GM12878 (cell line): ENCODE measurements at regions not wholly inside any gene's neighbourhood (a gene's known extent, or its start where the extent isn't known, plus 50 kb on each side); places are given as distances from the start of the nearest gene placed in this dataset.

ENCODE experiments used
- ATAC-seq: fragments of 200-7000 bp; cut with Tn5 transposase; 3 replicates; pipeline ENCODE4 v1.9.1; 2020; ENCODE audit warnings: mild to moderate bottlenecking, moderate library complexity
- BruUV-seq: library from RNA; stranded (reverse); fragments of 400-500 nt; replicated peaks from 2 replicates; lab custom pipeline; 2021; lab: Mats Ljungman, UMichigan
- CTCF ChIA-PET: fragments of 300-600 bp; sonication (Branson Sonifier 250); formaldehyde crosslinking; extraction: SDS; loops from one replicate; lab custom pipeline; 2021; ENCODE audit warnings: inconsistent platforms; lab: Yijun Ruan, JAX
- POLR2A ChIA-PET: fragments of 350-600 bp; formaldehyde crosslinking; extraction: SDS; loops from one replicate; lab custom pipeline; 2021; ENCODE audit warnings: inconsistent platforms; lab: Charles Lee
- RAD21 ChIA-PET: fragments of 300-600 bp; sonication (Branson Sonifier 250); formaldehyde crosslinking; loops from one replicate; lab custom pipeline; 2023; ENCODE audit warnings: antibody characterized with exemption; ENCODE audit not compliant: unreplicated experiment; lab: Charles Lee
- SMC1A ChIA-PET: fragments of 300-600 bp; sonication (Branson Sonifier 250); formaldehyde crosslinking; loops from one replicate; lab custom pipeline; 2023; ENCODE audit not compliant: unreplicated experiment, uncharacterized antibody; lab: Charles Lee
- DNase-seq: peaks from one replicate; pipeline ENCODE4 v3.0.0-alpha.2; 2011; ENCODE audit warnings: low read depth, low spot score
- FAIRE-seq: peaks from 3 replicates; lab custom pipeline; 2011; peaks lifted over from hg19 to GRCh38; lab: Jason Lieb, UNC
- H2AFZ ChIP-seq: 2 replicates; pipeline ENCODE4 v1.6.0; 2011; ENCODE audit warnings: low read depth, low read length, control low read depth; ENCODE audit not compliant: control insufficient read depth
- H3K27ac ChIP-seq: 2 replicates; pipeline ENCODE4 v1.5.1; 2011; ENCODE audit warnings: control low read depth; ENCODE audit not compliant: control insufficient read depth, insufficient read depth
- H3K27me3 ChIP-seq, 2 experiments: replicated peaks in 1 of 2; 2 replicates each; pipeline versions ENCODE4 v1.6.0 to v1.6.1; 2011; ENCODE audit warnings: low read length in 1 of 2; ENCODE audit not compliant: control insufficient read depth in 2 of 2, insufficient read depth in 2 of 2
- H3K36me3 ChIP-seq, 2 experiments: 2 replicates each; pipeline ENCODE4 v1.5.1; 2011; ENCODE audit warnings: low read length in 1 of 2; ENCODE audit not compliant: control insufficient read depth in 2 of 2, insufficient read depth in 2 of 2
- H3K4me1 ChIP-seq: 2 replicates; pipeline ENCODE4 v1.6.1; 2011; ENCODE audit warnings: mild to moderate bottlenecking, low read length, moderate library complexity, mixed read lengths; ENCODE audit not compliant: control insufficient read depth, insufficient read depth
- H3K4me2 ChIP-seq: 2 replicates; pipeline ENCODE4 v1.6.0; 2011; ENCODE audit warnings: control low read depth; ENCODE audit not compliant: control insufficient read depth, insufficient read depth
- H3K4me3 ChIP-seq: fragments of 200-600 bp; sonication (generic); 2 replicates; pipeline ENCODE4 v1.5.1; 2016
- H3K79me2 ChIP-seq: 2 replicates; pipeline ENCODE4 v1.6.0; 2011; ENCODE audit warnings: low read length; ENCODE audit not compliant: control insufficient read depth, insufficient read depth
- H3K9ac ChIP-seq: 2 replicates; pipeline ENCODE4 v1.8.0; 2011; ENCODE audit warnings: low read length, control low read depth, mixed read lengths; ENCODE audit not compliant: control insufficient read depth, insufficient read depth
- H3K9me3 ChIP-seq: replicated peaks from 3 replicates; pipeline ENCODE4 v1.5.1; 2011; ENCODE audit warnings: mild to moderate bottlenecking, low read length; ENCODE audit not compliant: control insufficient read depth, insufficient read depth
- H4K20me1 ChIP-seq: 2 replicates; pipeline ENCODE4 v1.6.0; 2011; ENCODE audit not compliant: control insufficient read depth, insufficient read depth
- BHLHE40 ChIP-seq, 2 experiments: fragments of 450-650 bp in 1 of 2; IDR thresholded peaks; 2 replicates each; pipeline ENCODE4 v1.6.1; 2011 to 2017; ENCODE audit warnings: low read depth in 2 of 2, borderline replicate concordance in 1 of 2, improper control_type of control experiment in 1 of 2, low read length in 1 of 2, mild to moderate bottlenecking in 1 of 2
- EZH2 ChIP-seq: IDR thresholded peaks from 2 replicates; pipeline ENCODE4 v1.6.1; 2012; ENCODE audit warnings: low read depth, mild to moderate bottlenecking, control low read depth, inconsistent platforms, low read length, borderline replicate concordance; ENCODE audit not compliant: control insufficient read depth
- IKZF2 ChIP-seq, 2 experiments: fragments of 450-650 bp; IDR thresholded peaks; 2 replicates each; pipeline ENCODE4 v1.6.1; 2017; ENCODE audit warnings: mild to moderate bottlenecking in 2 of 2, moderate library complexity in 2 of 2
- NFYB ChIP-seq: IDR thresholded peaks from 2 replicates; pipeline ENCODE4 v1.6.1; 2011; ENCODE audit warnings: low read depth, mild to moderate bottlenecking, low read length, improper control_type of control experiment, moderate library complexity; ENCODE audit not compliant: insufficient read depth
- POLR2AphosphoS2 ChIP-seq: IDR thresholded peaks from 2 replicates; pipeline ENCODE4 v1.6.1; 2011; ENCODE audit warnings: low read depth, mild to moderate bottlenecking, low read length, improper control_type of control experiment, moderate library complexity
- RCOR1 ChIP-seq: conservative IDR thresholded peaks from 2 replicates; pipeline ENCODE4 v1.6.1; 2012; ENCODE audit warnings: low read depth, low read length, improper control_type of control experiment
- RUNX3 ChIP-seq: IDR thresholded peaks from 2 replicates; pipeline ENCODE4 v1.6.1; 2012; ENCODE audit warnings: low read length, inconsistent platforms
- STAT3 ChIP-seq: IDR thresholded peaks from 2 replicates; pipeline ENCODE4 v1.6.1; 2011; ENCODE audit warnings: low read depth, low read length, improper control_type of control experiment
- SUPT20H ChIP-seq: IDR thresholded peaks from 2 replicates; pipeline ENCODE4 v1.6.1; 2011; ENCODE audit warnings: low read depth, mild to moderate bottlenecking, low read length, moderate library complexity, borderline replicate concordance; ENCODE audit not compliant: control insufficient read depth
- TCF3 ChIP-seq: IDR thresholded peaks from 2 replicates; pipeline ENCODE4 v1.6.1; 2012; ENCODE audit warnings: low read depth, mild to moderate bottlenecking, low read length, borderline replicate concordance; ENCODE audit not compliant: insufficient read depth
- WGBS: methylation state at CpG from one replicate; pipeline ENCODE4 v1.1.6; 2016; ENCODE audit warnings: low lambda C conversion rate; ENCODE audit not compliant: insufficient replicate concordance, insufficient coverage; ENCODE audit errors: missing lambda C conversion rate; 5-methylcytosine and 5-hydroxymethylcytosine counted together
- in situ Hi-C: fragments of 300-500 bp; cut with MboI; formaldehyde crosslinking; loops from 9 replicates; pipeline ENCODE4 v1.14.3; 2018; ENCODE audit warnings: mixed read lengths
- intact Hi-C: fragments of 100-400 bp; cut with micrococcal nuclease; formaldehyde crosslinking; loops from one replicate; pipeline ENCODE4 v1.14.2; 2022; ENCODE audit not compliant: unreplicated experiment
- TF ChIP-seq, protein P1 (sequence below): fragments of 450-650 bp; formaldehyde crosslinking; IDR thresholded peaks from 2 replicates; pipeline ENCODE4 v1.4.0; 2020; ENCODE audit warnings: mild to moderate bottlenecking, moderate library complexity
- TF ChIP-seq, protein P2 (sequence below): fragments of 450-650 bp; formaldehyde crosslinking; IDR thresholded peaks from 2 replicates; pipeline ENCODE4 v1.5.0; 2022; ENCODE audit warnings: mild to moderate bottlenecking, missing genetic modification characterization

DNA sequence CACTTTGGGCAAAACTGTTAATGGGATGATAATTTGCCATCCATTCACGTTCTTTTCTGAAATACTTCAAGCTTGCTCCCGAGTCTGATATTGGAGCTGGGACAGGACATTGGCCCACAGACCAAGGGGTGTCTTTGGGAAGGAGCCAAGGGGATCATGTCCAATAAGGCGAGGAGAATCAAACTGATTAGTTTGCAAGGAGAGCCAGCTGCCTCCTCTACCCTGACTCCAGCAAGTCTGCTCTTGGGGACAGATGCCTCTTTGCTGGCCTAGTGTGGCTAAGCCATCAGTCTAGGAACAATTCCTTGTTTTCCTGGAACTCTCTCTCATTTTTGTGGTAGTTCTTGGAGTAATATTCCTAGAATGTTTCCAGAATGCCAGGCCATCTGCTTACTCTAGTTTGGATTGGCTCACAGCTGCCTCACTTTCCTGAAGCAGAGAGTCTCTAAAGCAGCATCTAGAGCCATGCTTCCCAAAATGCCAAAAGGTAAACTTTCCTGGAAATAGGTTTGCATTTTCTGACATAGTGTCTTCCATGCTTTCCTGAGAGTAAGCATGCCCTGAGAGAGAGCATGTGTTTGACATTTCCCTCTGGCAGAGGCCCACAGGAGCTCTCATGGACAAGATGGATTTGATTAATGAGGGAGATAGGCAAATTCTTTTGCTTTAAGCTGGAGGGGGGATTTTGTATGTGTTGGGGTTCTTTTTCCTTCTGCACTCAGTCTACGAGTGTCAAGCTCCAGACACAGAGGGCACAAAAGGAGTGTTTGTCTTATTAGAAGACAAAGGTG lies 145.6 kb downstream of the GDAP2 start:
- Histone ChIP-seq H3K36me3 (no peaks in the 10 kb centered on the region), H3K4me2 (no peak overlapping the region), H2AFZ (no peak overlapping the region), H3K27ac (no peak overlapping the region), H3K79me2 (no peaks in the 10 kb centered on the region), H3K4me3 (no peak overlapping the region), H3K9me3 (no peaks in the 10 kb centered on the region), H4K20me1 (no peaks in the 10 kb centered on the region), H3K9ac (no peak overlapping the region), H3K4me1 (no peaks in the 10 kb centered on the region), H3K27me3 (no peaks in the 10 kb centered on the region)
- ATAC-seq (no peak), DNase-seq (no peak), FAIRE-seq (no peak)
- WGBS: 10% methylated on average over 4 of the region's 4 CpGs
- POLR2A ChIA-PET: no interaction called here
- BruUV-seq: no TSS peak
- intact Hi-C loops: loop anchor here (5.0 kb wide), 1 partner anchor 68 kb away; no protein-coding TSS in a partner anchor
- CTCF ChIA-PET: no interaction called here
- RAD21 ChIA-PET: no interaction called here
- SMC1A ChIA-PET: no interaction called here
- in situ Hi-C loops: no loop called here
- TF ChIP-seq, protein P1, sequence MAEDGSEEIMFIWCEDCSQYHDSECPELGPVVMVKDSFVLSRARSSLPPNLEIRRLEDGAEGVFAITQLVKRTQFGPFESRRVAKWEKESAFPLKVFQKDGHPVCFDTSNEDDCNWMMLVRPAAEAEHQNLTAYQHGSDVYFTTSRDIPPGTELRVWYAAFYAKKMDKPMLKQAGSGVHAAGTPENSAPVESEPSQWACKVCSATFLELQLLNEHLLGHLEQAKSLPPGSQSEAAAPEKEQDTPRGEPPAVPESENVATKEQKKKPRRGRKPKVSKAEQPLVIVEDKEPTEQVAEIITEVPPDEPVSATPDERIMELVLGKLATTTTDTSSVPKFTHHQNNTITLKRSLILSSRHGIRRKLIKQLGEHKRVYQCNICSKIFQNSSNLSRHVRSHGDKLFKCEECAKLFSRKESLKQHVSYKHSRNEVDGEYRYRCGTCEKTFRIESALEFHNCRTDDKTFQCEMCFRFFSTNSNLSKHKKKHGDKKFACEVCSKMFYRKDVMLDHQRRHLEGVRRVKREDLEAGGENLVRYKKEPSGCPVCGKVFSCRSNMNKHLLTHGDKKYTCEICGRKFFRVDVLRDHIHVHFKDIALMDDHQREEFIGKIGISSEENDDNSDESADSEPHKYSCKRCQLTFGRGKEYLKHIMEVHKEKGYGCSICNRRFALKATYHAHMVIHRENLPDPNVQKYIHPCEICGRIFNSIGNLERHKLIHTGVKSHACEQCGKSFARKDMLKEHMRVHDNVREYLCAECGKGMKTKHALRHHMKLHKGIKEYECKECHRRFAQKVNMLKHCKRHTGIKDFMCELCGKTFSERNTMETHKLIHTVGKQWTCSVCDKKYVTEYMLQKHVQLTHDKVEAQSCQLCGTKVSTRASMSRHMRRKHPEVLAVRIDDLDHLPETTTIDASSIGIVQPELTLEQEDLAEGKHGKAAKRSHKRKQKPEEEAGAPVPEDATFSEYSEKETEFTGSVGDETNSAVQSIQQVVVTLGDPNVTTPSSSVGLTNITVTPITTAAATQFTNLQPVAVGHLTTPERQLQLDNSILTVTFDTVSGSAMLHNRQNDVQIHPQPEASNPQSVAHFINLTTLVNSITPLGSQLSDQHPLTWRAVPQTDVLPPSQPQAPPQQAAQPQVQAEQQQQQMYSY (CRISPR knock-in tag): no peak
- TF ChIP-seq STAT3: no peak
- no peak for TF ChIP-seq BHLHE40 (IDR thresholded peaks at IDR 0.05; ENCODE audit: borderline replicate concordance in 1 of 2, low read depth in 2 of 2, low read length in 1 of 2)
- TF ChIP-seq TCF3: no peak
- no peak for TF ChIP-seq RUNX3
- TF ChIP-seq RCOR1: no peak
- no peak for TF ChIP-seq SUPT20H
- TF ChIP-seq, protein P2, sequence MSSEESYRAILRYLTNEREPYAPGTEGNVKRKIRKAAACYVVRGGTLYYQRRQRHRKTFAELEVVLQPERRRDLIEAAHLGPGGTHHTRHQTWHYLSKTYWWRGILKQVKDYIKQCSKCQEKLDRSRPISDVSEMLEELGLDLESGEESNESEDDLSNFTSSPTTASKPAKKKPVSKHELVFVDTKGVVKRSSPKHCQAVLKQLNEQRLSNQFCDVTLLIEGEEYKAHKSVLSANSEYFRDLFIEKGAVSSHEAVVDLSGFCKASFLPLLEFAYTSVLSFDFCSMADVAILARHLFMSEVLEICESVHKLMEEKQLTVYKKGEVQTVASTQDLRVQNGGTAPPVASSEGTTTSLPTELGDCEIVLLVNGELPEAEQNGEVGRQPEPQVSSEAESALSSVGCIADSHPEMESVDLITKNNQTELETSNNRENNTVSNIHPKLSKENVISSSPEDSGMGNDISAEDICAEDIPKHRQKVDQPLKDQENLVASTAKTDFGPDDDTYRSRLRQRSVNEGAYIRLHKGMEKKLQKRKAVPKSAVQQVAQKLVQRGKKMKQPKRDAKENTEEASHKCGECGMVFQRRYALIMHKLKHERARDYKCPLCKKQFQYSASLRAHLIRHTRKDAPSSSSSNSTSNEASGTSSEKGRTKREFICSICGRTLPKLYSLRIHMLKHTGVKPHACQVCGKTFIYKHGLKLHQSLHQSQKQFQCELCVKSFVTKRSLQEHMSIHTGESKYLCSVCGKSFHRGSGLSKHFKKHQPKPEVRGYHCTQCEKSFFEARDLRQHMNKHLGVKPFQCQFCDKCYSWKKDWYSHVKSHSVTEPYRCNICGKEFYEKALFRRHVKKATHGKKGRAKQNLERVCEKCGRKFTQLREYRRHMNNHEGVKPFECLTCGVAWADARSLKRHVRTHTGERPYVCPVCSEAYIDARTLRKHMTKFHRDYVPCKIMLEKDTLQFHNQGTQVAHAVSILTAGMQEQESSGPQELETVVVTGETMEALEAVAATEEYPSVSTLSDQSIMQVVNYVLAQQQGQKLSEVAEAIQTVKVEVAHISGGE (CRISPR knock-in tag): no peak
- no peak for TF ChIP-seq NFYB
- TF ChIP-seq IKZF2 (IDR thresholded peaks at IDR 0.05): no peak
- no peak for TF ChIP-seq POLR2AphosphoS2
- no peak for TF ChIP-seq EZH2
